H1 (cell line): ENCODE measurements at regions not wholly inside any gene's neighbourhood (a gene's known extent, or its start where the extent isn't known, plus 50 kb on each side); places are given as distances from the start of the nearest gene placed in this dataset.

Experiments
- CTCF ChIA-PET: fragments of 300-600 bp; sonication (Branson Sonifier 250); formaldehyde crosslinking; loops from one replicate; lab custom pipeline; 2021; ENCODE audit not compliant: partially characterized antibody; lab: Charles Lee
- POLR2A ChIA-PET: fragments of 300-600 bp; sonication (Branson Sonifier 250); formaldehyde crosslinking; loops from one replicate; lab custom pipeline; 2021; ENCODE audit warnings: inconsistent platforms; ENCODE audit not compliant: partially characterized antibody; lab: Charles Lee
- DNase-seq, 2 experiments: peaks; one replicate each; pipeline versions ENCODE4 v3.0.0 to v3.0.0-alpha.2; 2010 to 2022; ENCODE audit warnings: low spot score in 2 of 2, low read depth in 1 of 2, mixed read lengths in 1 of 2
- FAIRE-seq: peaks from 2 replicates; lab custom pipeline; 2011; peaks lifted over from hg19 to GRCh38; lab: Jason Lieb, UNC
- H2AFZ ChIP-seq: 2 replicates; pipeline ENCODE4 v1.8.1; 2012; ENCODE audit warnings: low read length, inconsistent platforms
- H2AK5ac ChIP-seq: 2 replicates; pipeline ENCODE4 v1.6.1; 2013; ENCODE audit warnings: low read depth, low read length
- H2BK120ac ChIP-seq: replicated peaks from 2 replicates; pipeline ENCODE3; 2013; ENCODE audit warnings: low read depth, low read length, inconsistent platforms
- H2BK12ac ChIP-seq: 2 replicates; pipeline ENCODE4 v1.6.1; 2013; ENCODE audit warnings: low read depth, low read length
- H2BK15ac ChIP-seq: 2 replicates; pipeline ENCODE4 v1.6.1; 2013; ENCODE audit warnings: low read length
- H2BK20ac ChIP-seq: 2 replicates; pipeline ENCODE4 v1.6.1; 2013; ENCODE audit warnings: low read length
- H2BK5ac ChIP-seq: 2 replicates; pipeline ENCODE4 v1.6.1; 2013; ENCODE audit warnings: low read depth, low read length
- H3K14ac ChIP-seq: 2 replicates; pipeline ENCODE4 v1.6.1; 2013; ENCODE audit warnings: inconsistent platforms; ENCODE audit not compliant: insufficient read length
- H3K18ac ChIP-seq: 2 replicates; pipeline ENCODE4 v1.6.1; 2013; ENCODE audit warnings: low read length; ENCODE audit errors: extremely low read depth
- H3K23ac ChIP-seq: 2 replicates; pipeline ENCODE4 v1.6.1; 2013; ENCODE audit warnings: inconsistent platforms; ENCODE audit not compliant: insufficient read length
- H3K23me2 ChIP-seq: 2 replicates; pipeline ENCODE4 v1.6.1; 2013; ENCODE audit warnings: low read depth, low read length
- H3K27ac ChIP-seq: 2 replicates; pipeline ENCODE4 v1.6.1; 2011; ENCODE audit warnings: low read depth, low read length, inconsistent platforms
- H3K27me3 ChIP-seq, 4 experiments: replicated peaks in 1 of 4; 1 replicate in 1 of 4; 2 replicates in 3 of 4; pipeline versions ENCODE4 v1.6.1 to v1.8.1; 2011 to 2013; ENCODE audit warnings: low read length in 3 of 4, mild to moderate bottlenecking in 3 of 4, inconsistent platforms in 2 of 4, mixed read lengths in 2 of 4, moderate library complexity in 1 of 4; ENCODE audit not compliant: control insufficient read depth in 3 of 4, insufficient read depth in 3 of 4; ENCODE audit errors: extremely low read depth in 1 of 4
- H3K36me3 ChIP-seq, 4 experiments: 2 replicates each; pipeline versions ENCODE4 v1.6.1 to v1.8.1; 2011 to 2013; ENCODE audit warnings: mild to moderate bottlenecking in 4 of 4, low read length in 3 of 4, moderate library complexity in 2 of 4, control low read depth in 1 of 4, inconsistent platforms in 1 of 4; ENCODE audit not compliant: insufficient read depth in 4 of 4, control insufficient read depth in 2 of 4
- H3K4ac ChIP-seq: replicated peaks from 2 replicates; pipeline ENCODE3; 2013; ENCODE audit warnings: low read length, low read depth, mixed read lengths, inconsistent platforms; ENCODE audit not compliant: insufficient read length
- H3K4me1 ChIP-seq, 4 experiments: replicated peaks in 1 of 4; 1 replicate in 1 of 4; 2 replicates in 3 of 4; pipeline versions ENCODE4 v1.6.1 to v1.8.1; 2011 to 2013; ENCODE audit warnings: low read length in 3 of 4, inconsistent platforms in 2 of 4, mixed read lengths in 1 of 4; ENCODE audit not compliant: insufficient read depth in 4 of 4, control insufficient read depth in 3 of 4
- H3K4me2 ChIP-seq, 2 experiments: 2 replicates each; pipeline versions ENCODE4 v1.6.1 to v1.8.1; 2011 to 2013; ENCODE audit warnings: low read depth in 2 of 2, low read length in 2 of 2, control low read depth in 1 of 2, inconsistent platforms in 1 of 2, mild to moderate bottlenecking in 1 of 2; ENCODE audit not compliant: insufficient read depth in 1 of 2
- H3K4me3 ChIP-seq, 4 experiments: fragments of 200-600, 300-600 bp in 1 of 4; sonication (generic), shearing (Covaris generic), sonication (Bioruptor Twin) in 1 of 4; 2 replicates each; pipeline versions ENCODE4 v1.5.1 to v1.8.1; 2011 to 2016; ENCODE audit warnings: low read length in 4 of 4, low read depth in 3 of 4, control low read depth in 2 of 4, inconsistent platforms in 2 of 4, mild to moderate bottlenecking in 2 of 4, mixed read lengths in 1 of 4, moderate library complexity in 1 of 4; ENCODE audit not compliant: insufficient read depth in 2 of 4; ENCODE audit errors: extremely low read depth in 1 of 4
- H3K56ac ChIP-seq: replicated peaks from 2 replicates; pipeline ENCODE3; 2013; ENCODE audit warnings: low read depth, mild to moderate bottlenecking, mixed read lengths, low read length, inconsistent platforms; ENCODE audit not compliant: insufficient read length
- H3K79me1 ChIP-seq: 2 replicates; pipeline ENCODE4 v1.6.1; 2013; ENCODE audit warnings: low read depth, low read length, control low read depth
- H3K79me2 ChIP-seq, 2 experiments: 2 replicates each; pipeline versions ENCODE4 v1.6.1 to v1.8.1; 2012 to 2013; ENCODE audit warnings: low read length in 2 of 2, mild to moderate bottlenecking in 2 of 2, inconsistent platforms in 1 of 2; ENCODE audit not compliant: insufficient read depth in 2 of 2, control insufficient read depth in 1 of 2
- H3K9ac ChIP-seq, 4 experiments: replicated peaks in 1 of 4; 1 replicate in 1 of 4; 2 replicates in 3 of 4; pipeline versions ENCODE4 v1.6.1 to v1.8.1; 2011 to 2013; ENCODE audit warnings: low read depth in 3 of 4, low read length in 3 of 4, control low read depth in 2 of 4, mild to moderate bottlenecking in 2 of 4, moderate library complexity in 2 of 4, inconsistent platforms in 1 of 4; ENCODE audit errors: extremely low read depth in 1 of 4
- H3K9me3 ChIP-seq, 2 experiments: 2 replicates each; pipeline versions ENCODE4 v1.6.1 to v1.8.1; 2012 to 2013; ENCODE audit warnings: mild to moderate bottlenecking in 2 of 2, moderate library complexity in 2 of 2, control low read depth in 1 of 2, inconsistent platforms in 1 of 2, low read depth in 1 of 2, low read length in 1 of 2, mixed read lengths in 1 of 2; ENCODE audit not compliant: insufficient read depth in 2 of 2
- H4K20me1 ChIP-seq, 2 experiments: replicated peaks in 1 of 2; 2 replicates each; pipeline versions ENCODE3 to v1.8.1; 2011 to 2013; ENCODE audit warnings: inconsistent platforms in 2 of 2, low read length in 2 of 2, mild to moderate bottlenecking in 1 of 2; ENCODE audit not compliant: insufficient read depth in 2 of 2, control insufficient read depth in 1 of 2
- H4K5ac ChIP-seq: 2 replicates; pipeline ENCODE4 v1.6.1; 2013; ENCODE audit warnings: low read length, low read depth, mixed read lengths, inconsistent platforms; ENCODE audit not compliant: insufficient read length
- H4K8ac ChIP-seq: 2 replicates; pipeline ENCODE4 v1.8.0; 2013; ENCODE audit warnings: mild to moderate bottlenecking, moderate library complexity, low read length, inconsistent platforms; ENCODE audit not compliant: insufficient read depth; ENCODE audit errors: extremely low read depth
- H4K91ac ChIP-seq: replicated peaks from 2 replicates; pipeline ENCODE3; 2013; ENCODE audit warnings: low read length, mixed read lengths, inconsistent platforms; ENCODE audit not compliant: insufficient read length
- ASH2L ChIP-seq: fragments of 200-600, 300-600 bp; sonication (generic); IDR thresholded peaks from one replicate; pipeline ENCODE4 v1.7.1; 2017; ENCODE audit warnings: low read length
- ATF2 ChIP-seq: IDR thresholded peaks from 2 replicates; pipeline ENCODE4 v1.6.1; 2012; ENCODE audit warnings: low read length, inconsistent platforms
- CREB1 ChIP-seq: IDR thresholded peaks from 2 replicates; pipeline ENCODE4 v1.6.1; 2012; ENCODE audit warnings: inconsistent platforms
- EP300 ChIP-seq, 2 experiments: IDR thresholded peaks; 1 replicate in 1 of 2; 2 replicates in 1 of 2; pipeline ENCODE4 v1.6.1; 2011 to 2012; ENCODE audit warnings: low read depth in 2 of 2, low read length in 2 of 2, mild to moderate bottlenecking in 2 of 2, borderline replicate concordance in 1 of 2, inconsistent platforms in 1 of 2, moderate library complexity in 1 of 2
- GTF2F1 ChIP-seq: IDR thresholded peaks from 2 replicates; pipeline ENCODE4 v1.6.1; 2012; ENCODE audit warnings: low read depth, low read length, improper control_type of control experiment, borderline replicate concordance
- SP1 ChIP-seq: IDR thresholded peaks from 2 replicates; pipeline ENCODE4 v1.6.1; 2011; ENCODE audit warnings: low read depth, low read length
- SP2 ChIP-seq: IDR thresholded peaks from 2 replicates; pipeline ENCODE4 v1.6.1; 2012; ENCODE audit warnings: mild to moderate bottlenecking, low read length, inconsistent platforms
- WGBS, 2 experiments: shearing (Covaris generic) in 1 of 2; methylation state at CpG; one replicate each; pipeline versions ENCODE4 v1.1.6 to v1.1.7; 2013 to 2015; ENCODE audit warnings: low lambda C conversion rate in 2 of 2, mixed read lengths in 2 of 2, inconsistent platforms in 1 of 2, low coverage in 1 of 2, missing lambda C conversion rate in 1 of 2; ENCODE audit not compliant: insufficient replicate concordance in 2 of 2, insufficient coverage in 1 of 2, insufficient read length in 1 of 2; ENCODE audit errors: extremely low coverage in 1 of 2, missing lambda C conversion rate in 1 of 2; 5-methylcytosine and 5-hydroxymethylcytosine counted together

GRCh38 chr4:37015391-37015790, 229.2 kb upstream of the NWD2 start:
- no peak overlapping the region for H2BK15ac ChIP-seq
- no peak overlapping the region for H2BK5ac ChIP-seq
- H2AK5ac ChIP-seq: no peak overlapping the region
- no peak overlapping the region for H3K18ac ChIP-seq
- 93% methylated on average over 2 of the region's 2 CpGs; no CpG with 5 or more reads in 1 of the 2 experiments for WGBS, 2 experiments
- H3K56ac ChIP-seq: no peak overlapping the region
- H3K36me3 ChIP-seq: no peaks in the 10 kb centered on the region
- no peak overlapping the region for H4K8ac ChIP-seq
- H3K23me2 ChIP-seq: no peaks in the 10 kb centered on the region
- no peaks in the 10 kb centered on the region for H3K79me2 ChIP-seq
- no peak overlapping the region for H3K27ac ChIP-seq
- no peak overlapping the region for H3K14ac ChIP-seq
- ChIA-PET CTCF (no interaction called here), POLR2A (no interaction called here)
- no peak overlapping the region for H3K4me2 ChIP-seq
- no peak overlapping the region for H3K9ac ChIP-seq
- H4K91ac ChIP-seq: no peak overlapping the region
- no peaks in the 10 kb centered on the region for H4K20me1 ChIP-seq
- H2BK12ac ChIP-seq: no peak overlapping the region
- no peak overlapping the region for H2BK20ac ChIP-seq
- H4K5ac ChIP-seq: no peak overlapping the region
- 0 out of 4 replicates have a peak, but pooled peaks cover 0 to 2% of the 10 kb centered on the region in 2 experiments for H3K9me3 ChIP-seq
- no peak overlapping the region for H2AFZ ChIP-seq
- H3K4me1 ChIP-seq: no peaks in the 10 kb centered on the region
- no peak overlapping the region for H3K4ac ChIP-seq
- DNase-seq (no peak), FAIRE-seq (no peak)
- H3K27me3 ChIP-seq: no peaks in the 10 kb centered on the region
- no peak overlapping the region for H2BK120ac ChIP-seq
- no peak overlapping the region for H3K4me3 ChIP-seq
- H3K23ac ChIP-seq: no peak overlapping the region
- H3K79me1 ChIP-seq: no peaks in the 10 kb centered on the region
- TF ChIP-seq ASH2L (no peak), SP2 (no peak), GTF2F1 (no peak), SP1 (no peak), ATF2 (no peak), CREB1 (no peak), EP300 (IDR thresholded peaks at IDR 0.05; ENCODE audit: borderline replicate concordance in 1 of 2, low read depth in 2 of 2, low read length in 2 of 2) (no peak)
